Mesodermal cell (in vitro differentiated cells): ENCODE measurements at regions not wholly inside any gene's neighbourhood (a gene's known extent, or its start where the extent isn't known, plus 50 kb on each side); places are given as distances from the start of the nearest gene placed in this dataset.
"Not testable (repeated sequence)": the region's sequence is repeated elsewhere in the genome, so short reads cannot be mapped to it uniquely, and the experiment has no call there.

Experiments
- H3K27ac ChIP-seq: 2 replicates; pipeline ENCODE4 v1.7.0; 2013; ENCODE audit warnings: mild to moderate bottlenecking, low read depth, low read length, moderate library complexity; ENCODE audit not compliant: severe bottlenecking
- H3K36me3 ChIP-seq: 2 replicates; pipeline ENCODE4 v1.7.1; 2013; ENCODE audit warnings: mild to moderate bottlenecking, low read length, moderate library complexity; ENCODE audit not compliant: control insufficient read depth, insufficient read depth
- H3K4me1 ChIP-seq: one replicate; pipeline ENCODE4 v1.7.1; 2013; ENCODE audit warnings: mild to moderate bottlenecking, low read length; ENCODE audit not compliant: insufficient read depth, control insufficient read depth, poor library complexity, severe bottlenecking
- H3K4me3 ChIP-seq: 2 replicates; pipeline ENCODE4 v1.7.0; 2013; ENCODE audit warnings: low read length, control low read depth, mild to moderate bottlenecking; ENCODE audit not compliant: insufficient read depth, poor library complexity, severe bottlenecking; ENCODE audit errors: extremely low read depth
- H3K9me3 ChIP-seq: 2 replicates; pipeline ENCODE4 v1.7.1; 2013; ENCODE audit warnings: mild to moderate bottlenecking, low read length, moderate library complexity; ENCODE audit not compliant: control insufficient read depth
- WGBS, 2 experiments: methylation state at CpG; one replicate each; pipeline ENCODE4 v1.1.5; 2013; ENCODE audit warnings: missing lambda C conversion rate in 2 of 2; ENCODE audit not compliant: insufficient coverage in 2 of 2; 5-methylcytosine and 5-hydroxymethylcytosine counted together

- WGBS, 2 experiments = no CpG with 5 or more reads among the region's 1 CpG
- Histone ChIP-seq H3K27ac (no peak overlapping the region), H3K9me3 (no peaks in the 10 kb centered on the region), H3K36me3 (no peaks in the 10 kb centered on the region), H3K4me3 (no peak overlapping the region), H3K4me1 (no peaks in the 10 kb centered on the region)
Observed at GRCh38 chr21:23853796-23854379, 1753.4 kb downstream of the MRPL39 start.

GRCh38 chr21:23837564-23837963, 1769.7 kb downstream of the MRPL39 start:
- no peaks in the 10 kb centered on the region for H3K4me1 ChIP-seq
- no peaks in the 10 kb centered on the region for H3K36me3 ChIP-seq
- H3K27ac ChIP-seq = no peak overlapping the region
- H3K4me3 ChIP-seq = no peak overlapping the region
- H3K9me3 ChIP-seq = peaks cover 16% of the 10 kb centered on the region
- WGBS, 2 experiments = 87% methylated on average over 2 of the region's 3 CpGs; no CpG with 5 or more reads in 1 of the 2 experiments

GRCh38 chr21:23822760-23823159, 1784.5 kb downstream of the MRPL39 start:
- H3K4me3 ChIP-seq = no peak overlapping the region
- WGBS, 2 experiments = no CpG with 5 or more reads among the region's 3 CpGs
- H3K9me3 ChIP-seq = no peaks in the 10 kb centered on the region
- H3K4me1 ChIP-seq = no peaks in the 10 kb centered on the region
- no peak overlapping the region for H3K27ac ChIP-seq
- no peaks in the 10 kb centered on the region for H3K36me3 ChIP-seq

- no CpG with 5 or more reads among the region's 1 CpG for WGBS, 2 experiments
- Histone ChIP-seq H3K36me3 (no peaks in the 10 kb centered on the region), H3K9me3 (no peaks in the 10 kb centered on the region), H3K4me3 (no peak overlapping the region), H3K27ac (no peak overlapping the region), H3K4me1 (no peaks in the 10 kb centered on the region)
Observed at GRCh38 chr21:23817337-23817736, 1789.9 kb downstream of the MRPL39 start.

GRCh38 chr21:23812485-23812884, 1794.8 kb downstream of the MRPL39 start:
- no peak overlapping the region for H3K4me3 ChIP-seq
- 73 to 92% methylated on average over 3 to 4 of the region's 4 CpGs for WGBS, 2 experiments
- H3K27ac ChIP-seq = no peak overlapping the region
- H3K36me3 ChIP-seq = no peaks in the 10 kb centered on the region
- no peaks in the 10 kb centered on the region for H3K4me1 ChIP-seq
- H3K9me3 ChIP-seq = no peaks in the 10 kb centered on the region

GRCh38 chr21:23811805-23812204, 1795.5 kb downstream of the MRPL39 start:
- Histone ChIP-seq H3K4me1 (no peaks in the 10 kb centered on the region), H3K27ac (no peak overlapping the region), H3K4me3 (no peak overlapping the region), H3K36me3 (no peaks in the 10 kb centered on the region), H3K9me3 (no peaks in the 10 kb centered on the region)
- WGBS, 2 experiments = 44 to 50% methylated on average over 1 of the region's 2 CpGs

- Histone ChIP-seq H3K4me1 (no peaks in the 10 kb centered on the region), H3K4me3 (no peak overlapping the region), H3K9me3 (peaks cover 3% of the 10 kb centered on the region), H3K36me3 (no peaks in the 10 kb centered on the region), H3K27ac (no peak overlapping the region)
- 90% methylated on average over 2 of the region's 2 CpGs; no CpG with 5 or more reads in 1 of the 2 experiments for WGBS, 2 experiments
Observed at GRCh38 chr21:23809573-23809972, 1797.7 kb downstream of the MRPL39 start.

- not testable (repeated sequence) for H3K4me3 ChIP-seq, H3K36me3 ChIP-seq, H3K4me1 ChIP-seq, H3K27ac ChIP-seq, H3K9me3 ChIP-seq
- WGBS, 2 experiments = 91 to 92% methylated on average over 29 to 31 of the region's 39 CpGs
Observed at GRCh38 chr21:23806966-23807548, 1800.2 kb downstream of the MRPL39 start.

- Histone ChIP-seq H3K36me3 (no peaks in the 10 kb centered on the region), H3K9me3 (peaks cover 3% of the 10 kb centered on the region), H3K4me3 (no peak overlapping the region), H3K4me1 (no peaks in the 10 kb centered on the region), H3K27ac (no peak overlapping the region)
- 82 to 91% methylated on average over 3 to 4 of the region's 5 CpGs for WGBS, 2 experiments
Observed at GRCh38 chr21:23804866-23805265, 1802.4 kb downstream of the MRPL39 start.

- no peak overlapping the region for H3K4me3 ChIP-seq
- no peaks in the 10 kb centered on the region for H3K4me1 ChIP-seq
- H3K36me3 ChIP-seq = no peaks in the 10 kb centered on the region
- H3K9me3 ChIP-seq = peaks cover 3% of the 10 kb centered on the region
- WGBS, 2 experiments = 60 to 100% methylated on average over 1 to 2 of the region's 6 CpGs
- no peak overlapping the region for H3K27ac ChIP-seq
Observed at GRCh38 chr21:23801292-23801691, 1806.0 kb downstream of the MRPL39 start.

- H3K4me3 ChIP-seq = no peak overlapping the region
- no CpG with 5 or more reads among the region's 5 CpGs for WGBS, 2 experiments
- no peaks in the 10 kb centered on the region for H3K36me3 ChIP-seq
- no peaks in the 10 kb centered on the region for H3K4me1 ChIP-seq
- no peaks in the 10 kb centered on the region for H3K9me3 ChIP-seq
- no peak overlapping the region for H3K27ac ChIP-seq
Observed at GRCh38 chr21:23799376-23799775, 1807.9 kb downstream of the MRPL39 start.
